GM12878 (cell line): ENCODE measurements at regions not wholly inside any gene's neighbourhood (a gene's known extent, or its start where the extent isn't known, plus 50 kb on each side); places are given as distances from the start of the nearest gene placed in this dataset.

Source experiments
- ATAC-seq: fragments of 200-7000 bp; cut with Tn5 transposase; 3 replicates; pipeline ENCODE4 v1.9.1; 2020; ENCODE audit warnings: mild to moderate bottlenecking, moderate library complexity
- BruUV-seq: library from RNA; stranded (reverse); fragments of 400-500 nt; replicated peaks from 2 replicates; lab custom pipeline; 2021; lab: Mats Ljungman, UMichigan
- CTCF ChIA-PET: fragments of 300-600 bp; sonication (Branson Sonifier 250); formaldehyde crosslinking; extraction: SDS; loops from one replicate; lab custom pipeline; 2021; ENCODE audit warnings: inconsistent platforms; lab: Yijun Ruan, JAX
- POLR2A ChIA-PET: fragments of 350-600 bp; formaldehyde crosslinking; extraction: SDS; loops from one replicate; lab custom pipeline; 2021; ENCODE audit warnings: inconsistent platforms; lab: Charles Lee
- RAD21 ChIA-PET: fragments of 300-600 bp; sonication (Branson Sonifier 250); formaldehyde crosslinking; loops from one replicate; lab custom pipeline; 2023; ENCODE audit warnings: antibody characterized with exemption; ENCODE audit not compliant: unreplicated experiment; lab: Charles Lee
- SMC1A ChIA-PET: fragments of 300-600 bp; sonication (Branson Sonifier 250); formaldehyde crosslinking; loops from one replicate; lab custom pipeline; 2023; ENCODE audit not compliant: unreplicated experiment, uncharacterized antibody; lab: Charles Lee
- DNase-seq: peaks from one replicate; pipeline ENCODE4 v3.0.0-alpha.2; 2011; ENCODE audit warnings: low read depth, low spot score
- FAIRE-seq: peaks from 3 replicates; lab custom pipeline; 2011; peaks lifted over from hg19 to GRCh38; lab: Jason Lieb, UNC
- H2AFZ ChIP-seq: 2 replicates; pipeline ENCODE4 v1.6.0; 2011; ENCODE audit warnings: low read depth, low read length, control low read depth; ENCODE audit not compliant: control insufficient read depth
- H3K27ac ChIP-seq: 2 replicates; pipeline ENCODE4 v1.5.1; 2011; ENCODE audit warnings: control low read depth; ENCODE audit not compliant: control insufficient read depth, insufficient read depth
- H3K27me3 ChIP-seq, 2 experiments: replicated peaks in 1 of 2; 2 replicates each; pipeline versions ENCODE4 v1.6.0 to v1.6.1; 2011; ENCODE audit warnings: low read length in 1 of 2; ENCODE audit not compliant: control insufficient read depth in 2 of 2, insufficient read depth in 2 of 2
- H3K36me3 ChIP-seq, 2 experiments: 2 replicates each; pipeline ENCODE4 v1.5.1; 2011; ENCODE audit warnings: low read length in 1 of 2; ENCODE audit not compliant: control insufficient read depth in 2 of 2, insufficient read depth in 2 of 2
- H3K4me1 ChIP-seq: 2 replicates; pipeline ENCODE4 v1.6.1; 2011; ENCODE audit warnings: mild to moderate bottlenecking, low read length, moderate library complexity, mixed read lengths; ENCODE audit not compliant: control insufficient read depth, insufficient read depth
- H3K4me2 ChIP-seq: 2 replicates; pipeline ENCODE4 v1.6.0; 2011; ENCODE audit warnings: control low read depth; ENCODE audit not compliant: control insufficient read depth, insufficient read depth
- H3K4me3 ChIP-seq: fragments of 200-600 bp; sonication (generic); 2 replicates; pipeline ENCODE4 v1.5.1; 2016
- H3K79me2 ChIP-seq: 2 replicates; pipeline ENCODE4 v1.6.0; 2011; ENCODE audit warnings: low read length; ENCODE audit not compliant: control insufficient read depth, insufficient read depth
- H3K9ac ChIP-seq: 2 replicates; pipeline ENCODE4 v1.8.0; 2011; ENCODE audit warnings: low read length, control low read depth, mixed read lengths; ENCODE audit not compliant: control insufficient read depth, insufficient read depth
- H3K9me3 ChIP-seq: replicated peaks from 3 replicates; pipeline ENCODE4 v1.5.1; 2011; ENCODE audit warnings: mild to moderate bottlenecking, low read length; ENCODE audit not compliant: control insufficient read depth, insufficient read depth
- H4K20me1 ChIP-seq: 2 replicates; pipeline ENCODE4 v1.6.0; 2011; ENCODE audit not compliant: control insufficient read depth, insufficient read depth
- DPF2 ChIP-seq: fragments of 450-650 bp; IDR thresholded peaks from 2 replicates; pipeline ENCODE4 v1.6.1; 2017; ENCODE audit warnings: mild to moderate bottlenecking
- EGR1 ChIP-seq, 2 experiments: IDR thresholded peaks; 1 replicate in 1 of 2; 2 replicates in 1 of 2; pipeline ENCODE4 v1.6.1; 2011 to 2012; ENCODE audit warnings: low read depth in 2 of 2, low read length in 2 of 2, borderline replicate concordance in 1 of 2, mild to moderate bottlenecking in 1 of 2, moderate library complexity in 1 of 2
- HDAC6 ChIP-seq: fragments of 200-600 bp; sonication (generic); IDR thresholded peaks from one replicate; pipeline ENCODE4 v1.8.0; 2017; ENCODE audit warnings: antibody characterized with exemption; ENCODE audit not compliant: unreplicated experiment
- IRF3 ChIP-seq: fragments of 450-650 bp; IDR thresholded peaks from 2 replicates; pipeline ENCODE4 v1.6.1; 2014; ENCODE audit warnings: mild to moderate bottlenecking
- NFXL1 ChIP-seq: fragments of 450-650 bp; IDR thresholded peaks from 2 replicates; pipeline ENCODE4 v1.6.1; 2017; ENCODE audit warnings: antibody characterized with exemption, mild to moderate bottlenecking, borderline replicate concordance
- POLR2AphosphoS2 ChIP-seq: IDR thresholded peaks from 2 replicates; pipeline ENCODE4 v1.6.1; 2011; ENCODE audit warnings: low read depth, mild to moderate bottlenecking, low read length, improper control_type of control experiment, moderate library complexity
- RCOR1 ChIP-seq: conservative IDR thresholded peaks from 2 replicates; pipeline ENCODE4 v1.6.1; 2012; ENCODE audit warnings: low read depth, low read length, improper control_type of control experiment
- SMAD5 ChIP-seq: IDR thresholded peaks from 2 replicates; pipeline ENCODE4 v1.6.1; 2016; ENCODE audit warnings: antibody characterized with exemption, low read depth
- WRNIP1 ChIP-seq: IDR thresholded peaks from 2 replicates; pipeline ENCODE4 v1.6.1; 2011; ENCODE audit warnings: low read depth, low read length, improper control_type of control experiment, borderline replicate concordance
- ZNF217 ChIP-seq: fragments of 450-650 bp; IDR thresholded peaks from 2 replicates; pipeline ENCODE4 v1.6.1; 2017; ENCODE audit warnings: antibody characterized with exemption, mild to moderate bottlenecking
- WGBS: methylation state at CpG from one replicate; pipeline ENCODE4 v1.1.6; 2016; ENCODE audit warnings: low lambda C conversion rate; ENCODE audit not compliant: insufficient replicate concordance, insufficient coverage; ENCODE audit errors: missing lambda C conversion rate; 5-methylcytosine and 5-hydroxymethylcytosine counted together
- in situ Hi-C: fragments of 300-500 bp; cut with MboI; formaldehyde crosslinking; loops from 9 replicates; pipeline ENCODE4 v1.14.3; 2018; ENCODE audit warnings: mixed read lengths
- intact Hi-C: fragments of 100-400 bp; cut with micrococcal nuclease; formaldehyde crosslinking; loops from one replicate; pipeline ENCODE4 v1.14.2; 2022; ENCODE audit not compliant: unreplicated experiment
- TF ChIP-seq, protein P1 (sequence below): fragments of 450-650 bp; IDR thresholded peaks from 2 replicates; pipeline ENCODE4 v1.6.1; 2017; ENCODE audit warnings: mild to moderate bottlenecking, moderate library complexity

DNA sequence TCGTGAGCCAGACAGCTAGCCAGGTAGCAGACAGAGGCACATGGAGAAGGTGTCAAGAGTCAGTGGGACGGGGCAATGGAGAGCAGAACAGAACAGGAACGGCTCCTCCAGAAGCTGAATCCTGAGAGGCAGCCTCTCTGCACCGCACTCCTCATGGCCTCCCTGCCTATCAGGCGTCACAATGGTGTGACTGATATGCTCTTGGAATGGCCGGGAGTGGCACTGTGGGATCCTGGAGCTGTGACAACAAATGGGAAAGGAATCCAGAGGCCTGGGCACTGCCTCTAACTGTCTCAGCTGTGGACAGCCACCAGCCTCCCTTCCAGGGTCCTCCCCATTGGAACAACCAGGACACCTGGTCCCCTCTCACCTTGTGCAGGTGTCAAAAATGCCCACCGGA is 89.1 kb upstream of the ID2 start (continued):
- no peak for TF ChIP-seq NFXL1
- TF ChIP-seq POLR2AphosphoS2, result no peak

GRCh38 chr2:8593243-8593642 is 88.6 kb upstream of the ID2 start:
- no peaks in the 10 kb centered on the region; a peak in 1 of 4 replicates for H3K27me3 ChIP-seq
- DNase-seq, result no peak
- ChIA-PET SMC1A (interaction anchor here (1.4 to 2.4 kb wide), 4 partner anchors 9 to 87 kb away, joined by 3 to 12 read pairs (median 4); no protein-coding TSS in a partner anchor), POLR2A (interaction anchor here (0.8 kb wide), 1 partner anchor 18 kb away, joined by 3 read pairs; no protein-coding TSS in a partner anchor), CTCF (interaction anchor here (1.1 kb wide), 1 partner anchor 9 kb away, joined by 5 read pairs; no protein-coding TSS in a partner anchor), RAD21 (interaction anchor here (0.7 kb wide), 1 partner anchor 9 kb away, joined by 3 read pairs; no protein-coding TSS in a partner anchor)
- TF ChIP-seq, protein P1, sequence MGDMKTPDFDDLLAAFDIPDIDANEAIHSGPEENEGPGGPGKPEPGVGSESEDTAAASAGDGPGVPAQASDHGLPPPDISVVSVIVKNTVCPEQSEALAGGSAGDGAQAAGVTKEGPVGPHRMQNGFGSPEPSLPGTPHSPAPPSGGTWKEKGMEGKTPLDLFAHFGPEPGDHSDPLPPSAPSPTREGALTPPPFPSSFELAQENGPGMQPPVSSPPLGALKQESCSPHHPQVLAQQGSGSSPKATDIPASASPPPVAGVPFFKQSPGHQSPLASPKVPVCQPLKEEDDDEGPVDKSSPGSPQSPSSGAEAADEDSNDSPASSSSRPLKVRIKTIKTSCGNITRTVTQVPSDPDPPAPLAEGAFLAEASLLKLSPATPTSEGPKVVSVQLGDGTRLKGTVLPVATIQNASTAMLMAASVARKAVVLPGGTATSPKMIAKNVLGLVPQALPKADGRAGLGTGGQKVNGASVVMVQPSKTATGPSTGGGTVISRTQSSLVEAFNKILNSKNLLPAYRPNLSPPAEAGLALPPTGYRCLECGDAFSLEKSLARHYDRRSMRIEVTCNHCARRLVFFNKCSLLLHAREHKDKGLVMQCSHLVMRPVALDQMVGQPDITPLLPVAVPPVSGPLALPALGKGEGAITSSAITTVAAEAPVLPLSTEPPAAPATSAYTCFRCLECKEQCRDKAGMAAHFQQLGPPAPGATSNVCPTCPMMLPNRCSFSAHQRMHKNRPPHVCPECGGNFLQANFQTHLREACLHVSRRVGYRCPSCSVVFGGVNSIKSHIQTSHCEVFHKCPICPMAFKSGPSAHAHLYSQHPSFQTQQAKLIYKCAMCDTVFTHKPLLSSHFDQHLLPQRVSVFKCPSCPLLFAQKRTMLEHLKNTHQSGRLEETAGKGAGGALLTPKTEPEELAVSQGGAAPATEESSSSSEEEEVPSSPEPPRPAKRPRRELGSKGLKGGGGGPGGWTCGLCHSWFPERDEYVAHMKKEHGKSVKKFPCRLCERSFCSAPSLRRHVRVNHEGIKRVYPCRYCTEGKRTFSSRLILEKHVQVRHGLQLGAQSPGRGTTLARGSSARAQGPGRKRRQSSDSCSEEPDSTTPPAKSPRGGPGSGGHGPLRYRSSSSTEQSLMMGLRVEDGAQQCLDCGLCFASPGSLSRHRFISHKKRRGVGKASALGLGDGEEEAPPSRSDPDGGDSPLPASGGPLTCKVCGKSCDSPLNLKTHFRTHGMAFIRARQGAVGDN, result no peak
- TF ChIP-seq HDAC6, result no peak
- TF ChIP-seq ZNF217, result no peak
- TF ChIP-seq EGR1 (IDR thresholded peaks at IDR 0.05; ENCODE audit: borderline replicate concordance in 1 of 2, low read depth in 2 of 2, low read length in 2 of 2), result no peak
- no peak for TF ChIP-seq DPF2
- TF ChIP-seq RCOR1, result no peak
- TF ChIP-seq IRF3, result no peak
- no peak for TF ChIP-seq WRNIP1
- no peak for TF ChIP-seq SMAD5
- no peaks in the 10 kb centered on the region for H3K9me3 ChIP-seq
- ATAC-seq, result no peak
- intact Hi-C loops, result no loop called here
- BruUV-seq, result no TSS peak
- no peaks in the 10 kb centered on the region; the same call in 1 of the 2 replicates for H3K4me1 ChIP-seq
- 71% methylated on average over 4 of the region's 4 CpGs for WGBS
- H3K4me2 ChIP-seq, result no peak overlapping the region
- no peak overlapping the region for H2AFZ ChIP-seq
- in situ Hi-C loops, result no loop called here
- no peak for FAIRE-seq
- H3K27ac ChIP-seq, result no peak overlapping the region
- no peak overlapping the region for H3K4me3 ChIP-seq
- no peaks in the 10 kb centered on the region for H4K20me1 ChIP-seq
- no peak overlapping the region for H3K9ac ChIP-seq
- H3K36me3 ChIP-seq, result no peaks in the 10 kb centered on the region
- no peaks in the 10 kb centered on the region for H3K79me2 ChIP-seq
